Uterus (tissue), 2 donors: ENCODE measurements at regions not wholly inside any gene's neighbourhood (a gene's known extent, or its start where the extent isn't known, plus 50 kb on each side); places are given as distances from the start of the nearest gene placed in this dataset.

Experiments
- POLR2A ChIP-seq, 2 donors: fragments of 450-650 bp; IDR thresholded peaks; one replicate each; pipeline ENCODE4 v1.6.1; 2016; ENCODE audit warnings: antibody characterized with exemption in 2 of 2, mild to moderate bottlenecking in 1 of 2, moderate library complexity in 1 of 2
- TF ChIP-seq, protein P1 (sequence below), 4 experiments: fragments of 200-600 bp in 2 of 4; fragments of 450-650 bp in 2 of 4; sonication (generic) in 2 of 4; IDR thresholded peaks; one replicate each; pipeline ENCODE4 v1.5.1; 2016 to 2019; ENCODE audit warnings: antibody characterized with exemption in 4 of 4, mild to moderate bottlenecking in 2 of 4, moderate library complexity in 1 of 4

DNA sequence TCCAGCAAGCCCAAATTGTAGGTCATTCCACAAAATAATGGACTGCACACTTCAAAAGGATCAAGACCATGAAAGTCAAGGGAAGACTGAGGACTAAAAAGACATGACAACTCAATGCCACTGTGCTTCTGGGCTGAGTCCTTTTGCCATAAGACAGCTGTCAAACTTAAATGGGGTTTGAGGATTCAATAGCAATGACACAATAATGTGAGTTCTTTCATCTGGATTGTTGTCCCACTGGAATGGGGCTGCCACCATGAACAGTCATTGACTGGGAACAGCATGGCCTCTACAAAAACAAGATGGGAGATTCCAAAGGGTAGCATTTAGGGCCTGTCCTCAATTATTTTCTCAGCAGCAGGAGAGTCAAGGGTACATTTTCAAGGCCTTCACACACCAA is 118.5 kb downstream of the EN1 start:
- TF ChIP-seq, protein P1, sequence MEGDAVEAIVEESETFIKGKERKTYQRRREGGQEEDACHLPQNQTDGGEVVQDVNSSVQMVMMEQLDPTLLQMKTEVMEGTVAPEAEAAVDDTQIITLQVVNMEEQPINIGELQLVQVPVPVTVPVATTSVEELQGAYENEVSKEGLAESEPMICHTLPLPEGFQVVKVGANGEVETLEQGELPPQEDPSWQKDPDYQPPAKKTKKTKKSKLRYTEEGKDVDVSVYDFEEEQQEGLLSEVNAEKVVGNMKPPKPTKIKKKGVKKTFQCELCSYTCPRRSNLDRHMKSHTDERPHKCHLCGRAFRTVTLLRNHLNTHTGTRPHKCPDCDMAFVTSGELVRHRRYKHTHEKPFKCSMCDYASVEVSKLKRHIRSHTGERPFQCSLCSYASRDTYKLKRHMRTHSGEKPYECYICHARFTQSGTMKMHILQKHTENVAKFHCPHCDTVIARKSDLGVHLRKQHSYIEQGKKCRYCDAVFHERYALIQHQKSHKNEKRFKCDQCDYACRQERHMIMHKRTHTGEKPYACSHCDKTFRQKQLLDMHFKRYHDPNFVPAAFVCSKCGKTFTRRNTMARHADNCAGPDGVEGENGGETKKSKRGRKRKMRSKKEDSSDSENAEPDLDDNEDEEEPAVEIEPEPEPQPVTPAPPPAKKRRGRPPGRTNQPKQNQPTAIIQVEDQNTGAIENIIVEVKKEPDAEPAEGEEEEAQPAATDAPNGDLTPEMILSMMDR (IDR thresholded peaks at IDR 0.05), result no peak
- TF ChIP-seq POLR2A (IDR thresholded peaks at IDR 0.05), result no peak
